ENCODE measurements at regions not wholly inside any gene's neighbourhood (a gene's known extent, or its start where the extent isn't known, plus 50 kb on each side); places are given as distances from the start of the nearest gene placed in this dataset.

- no peak for TF ChIP-seq POLR2A (IDR thresholded peaks at IDR 0.05)
- TF ChIP-seq CTCF (IDR thresholded peaks at IDR 0.05), result no peak
Measured at GRCh38 chr3:151964743-151965142, 91.3 kb downstream of the SUCNR1 start.

Data from gastroesophageal sphincter (tissue), 3 donors.